ENCODE measurements at regions not wholly inside any gene's neighbourhood (a gene's known extent, or its start where the extent isn't known, plus 50 kb on each side); places are given as distances from the start of the nearest gene placed in this dataset.

- TF ChIP-seq CTCF (conservative IDR thresholded peaks at IDR 0.05), result no peak
- no peak for TF ChIP-seq ZFX (IDR thresholded peaks at IDR 0.05)
Measured at GRCh38 chr7:88480271-88480670, 173.6 kb upstream of the STEAP4 start.
